ENCODE measurements at regions not wholly inside any gene's neighbourhood (a gene's known extent, or its start where the extent isn't known, plus 50 kb on each side); places are given as distances from the start of the nearest gene placed in this dataset.

GRCh38 chr3:132220986-132221385 lies 96.2 kb upstream of the ACP3 start:
- no peak for TF ChIP-seq GATA2 (IDR thresholded peaks at IDR 0.05; ENCODE audit: low read depth, low read length)
- TF ChIP-seq GATA3 (IDR thresholded peaks at IDR 0.05; ENCODE audit: low read depth, low read length) = no peak
